ENCODE measurements at regions not wholly inside any gene's neighbourhood (a gene's known extent, or its start where the extent isn't known, plus 50 kb on each side); places are given as distances from the start of the nearest gene placed in this dataset.

DNA sequence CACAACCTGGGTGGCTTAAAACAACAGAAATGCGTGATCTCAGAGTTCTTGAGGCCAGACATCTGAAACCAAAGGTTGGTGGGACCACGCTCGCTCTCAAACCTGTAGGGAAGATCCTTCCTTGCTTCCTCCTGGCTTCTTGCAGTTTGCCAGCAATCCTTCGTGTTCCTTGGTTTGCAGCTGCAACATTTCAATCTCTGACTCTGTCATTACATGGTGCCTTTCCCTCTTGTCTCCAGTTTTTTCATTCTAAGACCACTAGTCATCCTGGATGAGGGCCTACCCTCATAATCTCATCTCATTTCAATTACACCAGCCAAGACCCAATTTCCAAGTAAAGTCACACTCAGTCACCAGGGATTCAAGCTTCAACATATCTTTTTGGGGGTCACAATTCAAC is 388.0 kb downstream of the GPM6A start:
- TF ChIP-seq SREBF2 (IDR thresholded peaks at IDR 0.05) (no peak), USF2 (IDR thresholded peaks at IDR 0.05) (no peak)
